LNCAP (cell line): ENCODE measurements at regions not wholly inside any gene's neighbourhood (a gene's known extent, or its start where the extent isn't known, plus 50 kb on each side); places are given as distances from the start of the nearest gene placed in this dataset.

Experiments used
- TF ChIP-seq, protein P1 (sequence below): fragments of 450-650 bp; IDR thresholded peaks from 2 replicates; pipeline ENCODE4 v1.5.1; 2017; ENCODE audit warnings: mild to moderate bottlenecking

DNA sequence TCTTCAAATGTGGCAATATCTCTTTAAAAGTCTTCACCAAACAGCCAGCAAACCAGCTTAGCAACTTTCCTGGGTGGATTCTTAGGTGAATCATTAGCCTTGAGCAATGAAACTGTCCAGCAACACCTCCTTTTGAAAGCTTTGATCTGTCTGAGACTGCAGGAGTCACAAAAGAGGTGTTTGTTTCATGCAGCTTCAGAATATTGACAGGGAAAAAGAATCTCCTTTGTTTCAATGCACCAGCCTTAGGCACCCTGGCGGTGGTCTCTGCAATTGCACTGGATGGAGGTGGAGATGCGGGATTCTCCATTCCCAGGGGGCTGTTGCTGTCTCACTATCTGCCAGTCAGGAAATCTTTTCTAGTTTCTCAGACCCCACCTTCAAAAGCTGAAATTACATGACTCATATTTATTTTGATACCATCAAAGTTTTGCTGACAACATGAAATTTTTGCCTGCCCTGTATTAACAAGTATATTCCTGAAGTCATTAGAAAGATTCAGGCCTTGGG, 76.0 kb upstream of the DSG1 start:
- TF ChIP-seq, protein P1, sequence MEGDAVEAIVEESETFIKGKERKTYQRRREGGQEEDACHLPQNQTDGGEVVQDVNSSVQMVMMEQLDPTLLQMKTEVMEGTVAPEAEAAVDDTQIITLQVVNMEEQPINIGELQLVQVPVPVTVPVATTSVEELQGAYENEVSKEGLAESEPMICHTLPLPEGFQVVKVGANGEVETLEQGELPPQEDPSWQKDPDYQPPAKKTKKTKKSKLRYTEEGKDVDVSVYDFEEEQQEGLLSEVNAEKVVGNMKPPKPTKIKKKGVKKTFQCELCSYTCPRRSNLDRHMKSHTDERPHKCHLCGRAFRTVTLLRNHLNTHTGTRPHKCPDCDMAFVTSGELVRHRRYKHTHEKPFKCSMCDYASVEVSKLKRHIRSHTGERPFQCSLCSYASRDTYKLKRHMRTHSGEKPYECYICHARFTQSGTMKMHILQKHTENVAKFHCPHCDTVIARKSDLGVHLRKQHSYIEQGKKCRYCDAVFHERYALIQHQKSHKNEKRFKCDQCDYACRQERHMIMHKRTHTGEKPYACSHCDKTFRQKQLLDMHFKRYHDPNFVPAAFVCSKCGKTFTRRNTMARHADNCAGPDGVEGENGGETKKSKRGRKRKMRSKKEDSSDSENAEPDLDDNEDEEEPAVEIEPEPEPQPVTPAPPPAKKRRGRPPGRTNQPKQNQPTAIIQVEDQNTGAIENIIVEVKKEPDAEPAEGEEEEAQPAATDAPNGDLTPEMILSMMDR: peak; percentile 68

DNA sequence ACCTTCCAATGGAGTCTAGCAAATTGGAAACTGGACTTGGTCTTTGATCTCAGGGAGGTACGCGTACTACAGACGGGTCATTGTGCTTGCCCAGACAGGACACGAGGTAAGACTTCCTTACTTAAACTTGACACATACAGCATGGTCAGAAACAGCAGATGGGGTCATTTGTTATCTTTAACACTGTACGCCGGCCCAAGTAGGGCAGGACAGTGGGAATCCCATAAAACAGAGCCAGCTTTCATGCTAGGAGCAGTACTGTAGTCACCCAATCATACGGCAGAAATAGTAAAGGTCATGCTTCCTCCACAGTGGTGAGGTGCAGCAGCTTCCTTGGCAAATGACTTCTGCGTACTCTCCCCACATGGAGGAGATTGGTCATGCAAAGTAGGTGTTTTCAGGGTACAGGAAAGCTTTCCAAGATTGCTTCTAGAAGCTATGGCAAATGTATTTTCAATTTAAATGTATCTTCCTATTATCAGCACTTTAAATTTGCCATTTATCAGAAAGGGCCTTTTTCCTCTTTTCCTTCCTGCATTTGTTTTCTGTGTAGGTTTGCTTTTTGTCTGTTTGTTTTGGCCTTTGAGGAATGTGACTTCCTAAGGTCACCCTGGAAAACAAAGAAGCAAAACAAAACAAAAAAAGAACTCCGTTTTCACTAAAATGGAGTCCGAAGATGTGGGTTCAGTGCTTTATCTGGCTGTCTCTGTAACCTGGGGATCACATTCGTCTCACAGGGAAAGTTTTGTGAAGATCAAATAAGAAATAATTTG, 74.0 kb upstream of the DSG1 start:
- TF ChIP-seq, protein P1: no peak

DNA sequence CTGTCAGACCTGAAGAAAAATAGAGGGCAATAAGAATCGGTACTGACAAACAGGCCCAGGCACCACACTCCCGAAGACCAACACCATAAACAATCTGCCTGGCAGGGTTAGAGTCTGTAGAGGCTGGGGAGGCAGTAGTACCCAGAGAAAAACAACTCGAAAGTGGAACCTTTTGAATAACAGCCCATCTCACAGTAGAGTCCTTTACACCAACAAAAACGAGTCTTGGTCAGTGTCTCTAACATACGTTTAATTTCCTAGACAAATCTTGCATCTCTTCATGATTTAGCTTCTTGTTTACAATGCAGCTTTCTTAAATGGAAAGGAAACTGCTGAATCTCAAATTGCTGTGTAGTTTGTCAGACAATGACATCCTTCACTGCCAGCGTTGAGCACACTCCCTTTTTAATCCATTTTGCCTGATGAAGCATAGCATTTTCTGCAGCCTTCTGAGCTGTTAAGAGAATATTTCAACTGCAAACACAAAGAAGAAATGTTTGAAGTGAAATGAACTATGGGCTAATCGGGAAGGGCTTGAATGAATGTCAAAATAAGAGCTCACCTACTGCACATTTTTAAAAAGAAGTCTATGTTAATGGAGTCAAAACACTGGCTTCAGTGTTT, 73.1 kb upstream of the DSG1 start:
- TF ChIP-seq, protein P1: no peak

DNA sequence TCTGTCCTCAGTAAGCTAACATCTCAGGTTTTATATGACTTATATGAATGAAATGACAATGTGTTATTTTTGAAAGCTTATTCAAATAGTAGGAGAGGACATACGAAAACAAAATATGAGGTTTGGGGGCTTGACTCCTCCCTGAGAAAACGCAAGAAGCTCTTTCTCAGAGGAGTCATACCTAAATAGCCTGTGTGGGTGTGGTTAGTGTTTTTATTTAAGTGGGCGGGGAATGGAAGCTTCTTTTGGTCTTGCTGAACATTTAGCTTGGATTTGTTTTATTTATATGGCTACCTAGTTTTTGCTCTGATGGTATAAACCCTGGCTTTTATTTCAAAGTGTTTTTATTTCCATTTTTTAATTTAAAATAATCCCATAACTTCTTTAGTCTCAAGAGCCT, 72.1 kb upstream of the DSG1 start:
- TF ChIP-seq, protein P1: no peak

DNA sequence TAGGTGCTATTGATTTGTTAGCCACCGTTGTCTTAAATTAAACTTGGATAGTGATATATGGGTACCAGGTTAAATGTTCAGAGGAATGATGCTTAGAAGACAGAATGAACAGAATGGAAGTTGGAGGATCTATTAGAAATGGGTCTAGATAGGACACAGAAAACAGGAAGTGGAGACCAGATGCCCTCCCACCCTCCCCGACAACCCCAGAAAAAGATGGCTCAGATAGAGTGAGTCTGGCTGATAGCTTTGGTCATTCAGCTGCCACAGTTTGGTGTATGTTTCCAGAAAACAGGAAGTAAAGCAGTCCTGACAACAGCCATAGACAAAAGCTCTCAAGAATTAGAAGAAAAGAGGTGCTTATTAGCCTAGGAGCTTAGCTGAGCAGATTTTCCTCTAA, 71.5 kb upstream of the DSG1 start:
- TF ChIP-seq, protein P1: no peak

DNA sequence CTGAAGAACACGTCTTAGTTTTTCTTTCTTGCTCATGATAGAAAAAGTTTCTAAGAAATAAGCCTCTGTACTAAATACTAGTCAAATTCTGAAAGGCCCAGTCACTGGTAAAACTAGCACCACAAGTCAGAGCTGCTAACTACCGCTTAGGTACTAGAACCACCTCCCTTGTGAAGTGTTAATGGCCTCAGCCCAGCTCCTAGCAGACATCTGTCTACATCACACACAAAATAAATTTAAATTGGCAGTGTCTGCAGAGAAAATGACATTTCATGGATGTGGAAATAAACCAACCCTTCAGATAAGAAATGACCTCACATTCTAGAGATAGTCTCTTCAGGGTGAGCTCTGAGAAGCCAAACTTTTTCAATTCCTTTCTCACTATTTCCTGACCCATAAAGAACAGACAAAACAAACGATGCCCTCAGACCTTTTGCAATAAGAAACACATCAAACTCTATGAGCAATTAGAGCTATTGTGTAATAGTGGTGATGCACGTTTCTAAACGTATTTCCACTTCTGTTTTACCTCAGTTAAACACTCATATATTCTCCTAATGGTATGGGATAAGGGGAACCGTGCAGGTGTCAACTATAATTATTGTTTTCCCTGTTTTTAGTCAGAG, 70.3 kb upstream of the DSG1 start:
- TF ChIP-seq, protein P1: no peak

DNA sequence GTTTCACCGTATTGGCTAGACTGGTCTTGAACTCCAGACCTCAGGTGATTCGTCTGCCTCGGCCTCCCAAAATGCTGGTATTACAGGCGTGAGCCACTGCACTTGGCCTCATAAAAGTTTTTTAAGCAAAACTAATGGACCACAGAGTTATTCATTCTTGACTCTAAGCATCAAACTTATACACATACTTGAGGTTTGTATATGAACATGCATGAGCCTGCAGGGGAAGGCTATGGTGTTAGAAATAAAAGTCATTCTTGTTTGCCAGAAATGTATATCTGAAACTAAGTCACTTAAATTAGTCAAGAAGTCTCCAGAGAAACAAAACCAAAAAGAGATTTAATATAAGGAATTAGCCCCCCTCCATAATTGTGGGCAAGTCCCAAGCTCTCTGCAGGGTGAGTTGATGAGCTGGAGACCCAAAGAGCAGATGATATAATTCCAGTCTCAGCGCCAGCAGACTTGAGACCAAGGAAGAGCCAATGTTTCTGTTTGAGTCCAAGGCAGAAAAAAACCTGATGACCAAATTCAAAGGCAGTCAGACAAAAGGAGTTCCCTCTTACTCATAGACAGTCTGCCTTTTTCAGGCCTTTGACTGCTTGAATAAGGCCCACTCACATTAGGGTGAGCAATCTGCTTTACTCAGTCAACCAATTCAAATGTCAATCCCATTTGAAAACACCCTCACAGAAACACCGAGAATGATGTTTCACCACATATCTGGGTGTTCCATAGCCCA, 69.0 kb upstream of the DSG1 start:
- TF ChIP-seq, protein P1: no peak
